Activated CD8-positive, alpha-beta memory T cell treated with anti-CD3 and anti-CD28 coated beads, Interleukin-2, amount 10 ng/mL, durations not matched to agents 7 days and 5 days (primary cell): ENCODE measurements at regions not wholly inside any gene's neighbourhood (a gene's known extent, or its start where the extent isn't known, plus 50 kb on each side); places are given as distances from the start of the nearest gene placed in this dataset.

Experiments used
- ATAC-seq: fragments of 150-1000 bp; cut with Tn5 transposase; one replicate; pipeline ENCODE4 v1.10.0; 2021; ENCODE audit warnings: moderate library complexity
- CTCF ChIA-PET: fragments of 350-600 bp; sonication (Branson Sonifier 250); formaldehyde crosslinking; loops from one replicate; lab custom pipeline; 2021; ENCODE audit warnings: antibody characterized with exemption; lab: Charles Lee
- DNase-seq: peaks from one replicate; pipeline ENCODE4 v3.0.0-alpha.2; 2020
- H3K27ac Mint-ChIP-seq: one replicate; pipeline ENCODE4 v1.8.0; 2021; ENCODE audit warnings: mild to moderate bottlenecking, mixed read lengths
- H3K27me3 Mint-ChIP-seq: one replicate; pipeline ENCODE4 v1.8.0; 2021; ENCODE audit warnings: mixed read lengths
- H3K36me3 Mint-ChIP-seq: one replicate; pipeline ENCODE4 v1.8.0; 2021; ENCODE audit warnings: mild to moderate bottlenecking, mixed read lengths
- H3K4me1 Mint-ChIP-seq: one replicate; pipeline ENCODE4 v1.8.0; 2021; ENCODE audit warnings: mixed read lengths
- H3K4me3 Mint-ChIP-seq: one replicate; pipeline ENCODE4 v1.8.0; 2021; ENCODE audit warnings: mild to moderate bottlenecking, moderate library complexity, mixed read lengths
- H3K9me3 Mint-ChIP-seq: one replicate; pipeline ENCODE4 v1.8.0; 2022; ENCODE audit warnings: low read depth, mixed read lengths

DNA sequence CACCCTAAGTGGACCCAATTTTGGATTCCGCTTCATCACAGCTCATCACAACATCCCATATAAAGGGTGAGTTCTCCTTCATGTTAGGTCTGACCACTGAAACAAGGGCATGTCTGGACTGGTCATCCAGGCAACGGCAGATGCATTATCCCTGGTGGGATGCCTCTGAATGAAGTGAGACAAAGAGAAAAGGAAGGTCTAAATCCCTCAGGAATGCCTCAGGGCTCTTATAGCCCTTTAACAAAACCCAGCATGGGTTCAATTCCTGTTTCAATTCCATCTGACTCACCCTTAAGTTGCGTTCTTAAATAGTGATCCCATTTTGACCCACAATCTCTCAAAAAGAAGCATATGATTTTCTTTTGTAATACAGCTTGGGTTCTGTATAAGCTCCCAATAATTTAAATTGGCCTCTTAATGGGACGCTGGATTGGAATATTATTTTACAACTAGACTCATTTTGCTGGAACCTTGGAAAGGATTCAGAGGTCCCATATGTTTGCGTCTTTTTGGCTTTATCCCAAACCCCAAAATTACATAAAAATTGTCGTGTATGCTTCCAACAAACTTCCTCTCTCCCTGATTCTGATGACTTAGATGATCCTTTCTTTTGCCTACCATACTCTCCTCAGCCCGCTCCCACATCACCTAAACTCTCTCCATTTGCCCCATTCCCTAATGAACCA is 287.4 kb upstream of the ZP4 start:
- Mint-ChIP-seq H3K36me3 (no peaks in the 10 kb centered on the region), H3K27me3 (no peaks in the 10 kb centered on the region), H3K4me3 (no peak overlapping the region), H3K9me3 (peaks cover 7% of the 10 kb centered on the region), H3K4me1 (no peaks in the 10 kb centered on the region), H3K27ac (no peak overlapping the region)
- no peak for ATAC-seq
- no peak for DNase-seq
- CTCF ChIA-PET = no interaction called here

DNA sequence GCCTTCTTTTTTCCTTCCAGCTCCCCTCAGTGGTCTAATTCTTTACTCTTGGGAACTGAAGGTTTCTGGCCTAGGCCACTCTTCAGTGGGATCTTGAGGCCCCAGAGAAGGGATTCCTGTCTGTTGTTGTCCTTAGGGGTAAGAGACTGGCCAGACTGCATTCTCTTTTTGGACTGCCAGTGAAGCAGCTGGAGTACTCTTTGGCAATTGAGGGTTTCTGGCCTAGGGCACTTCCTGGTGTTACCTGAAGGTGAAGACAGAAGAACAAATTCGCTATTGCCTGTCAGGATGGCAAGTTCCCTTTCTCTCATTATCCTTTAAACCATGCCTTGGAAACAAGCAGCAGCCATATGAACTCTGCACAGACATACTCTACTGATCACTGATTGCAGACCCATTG is 286.6 kb upstream of the ZP4 start:
- Mint-ChIP-seq H3K9me3 (peaks cover 7% of the 10 kb centered on the region), H3K27ac (no peak overlapping the region), H3K27me3 (no peaks in the 10 kb centered on the region), H3K4me1 (no peaks in the 10 kb centered on the region), H3K36me3 (no peaks in the 10 kb centered on the region), H3K4me3 (no peak overlapping the region)
- DNase-seq = no peak
- CTCF ChIA-PET = no interaction called here
- no peak for ATAC-seq

DNA sequence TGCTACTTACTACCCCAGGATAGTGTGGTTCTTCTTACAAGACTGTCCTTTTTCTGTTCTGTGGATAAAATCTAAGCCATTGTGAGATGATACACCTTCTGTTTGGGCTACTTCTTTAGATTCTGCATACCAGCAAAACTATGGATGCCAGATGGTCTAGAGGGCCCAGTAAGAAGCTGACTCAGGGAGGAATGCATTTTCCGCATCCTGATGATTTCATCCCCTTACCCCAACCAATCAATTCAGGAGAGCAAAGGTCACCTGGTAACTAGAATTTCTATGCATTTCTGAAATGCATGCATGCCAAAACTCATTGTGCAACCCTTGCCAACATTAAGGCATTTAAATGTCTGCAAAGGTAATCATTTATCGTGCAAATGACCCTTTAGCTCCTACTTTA is 285.7 kb upstream of the ZP4 start:
- no peak for ATAC-seq

DNA sequence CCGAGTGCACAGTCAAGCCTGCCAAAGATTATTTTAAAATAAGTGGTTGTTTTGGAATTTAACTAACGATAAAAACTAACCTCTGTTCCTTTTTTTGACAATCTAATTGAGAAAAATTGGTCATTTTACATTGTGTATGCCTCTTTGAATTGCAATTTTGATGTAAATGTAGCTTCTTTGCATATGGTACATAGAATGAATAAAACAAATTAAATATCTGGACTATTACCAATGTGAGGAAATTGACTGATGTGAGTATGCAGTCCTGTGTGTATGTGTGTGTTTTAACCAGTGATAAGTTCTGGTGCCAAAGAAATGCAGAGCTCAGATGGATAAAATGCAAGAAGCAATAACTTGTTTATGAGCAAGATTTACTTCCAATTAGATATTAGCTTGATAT is 281.3 kb upstream of the ZP4 start:
- CTCF ChIA-PET = no interaction called here
- no peak overlapping the region for H3K4me3 Mint-ChIP-seq
- DNase-seq (no peak), ATAC-seq (no peak)
- no peak overlapping the region for H3K27ac Mint-ChIP-seq
- H3K4me1 Mint-ChIP-seq = no peaks in the 10 kb centered on the region
- H3K27me3 Mint-ChIP-seq = no peaks in the 10 kb centered on the region
- H3K9me3 Mint-ChIP-seq = peaks cover 3% of the 10 kb centered on the region
- no peaks in the 10 kb centered on the region for H3K36me3 Mint-ChIP-seq

More for the DNA sequence above, 285.7 kb upstream of the ZP4 start:
- Mint-ChIP-seq H3K27me3 (no peaks in the 10 kb centered on the region), H3K9me3 (peaks cover 5% of the 10 kb centered on the region), H3K27ac (no peak overlapping the region), H3K4me1 (no peaks in the 10 kb centered on the region), H3K36me3 (no peaks in the 10 kb centered on the region), H3K4me3 (no peak overlapping the region)
- CTCF ChIA-PET = no interaction called here
- no peak for DNase-seq

DNA sequence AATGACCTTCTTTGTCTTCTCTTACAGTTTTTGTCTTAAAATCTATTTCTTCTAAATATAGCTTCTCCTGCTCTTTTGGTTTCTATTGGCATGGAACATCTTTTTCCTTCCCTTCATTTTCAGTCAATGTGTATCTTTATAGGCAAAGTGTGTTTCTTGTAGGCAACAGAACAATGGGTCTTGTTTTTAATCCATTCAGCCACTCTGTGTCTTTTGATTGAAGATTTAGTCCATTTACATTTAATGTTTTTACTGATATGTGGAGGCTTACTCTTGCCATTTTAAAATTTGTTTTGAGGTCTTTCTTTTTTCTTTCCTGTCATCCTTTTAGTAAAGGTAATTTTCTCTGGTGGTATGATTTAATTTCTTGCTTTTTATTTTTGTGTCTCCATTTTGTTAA is 271.2 kb upstream of the ZP4 start:
- CTCF ChIA-PET = no interaction called here
- Mint-ChIP-seq H3K27ac (no peak overlapping the region), H3K36me3 (no peaks in the 10 kb centered on the region), H3K4me3 (no peak overlapping the region), H3K4me1 (no peaks in the 10 kb centered on the region), H3K27me3 (no peaks in the 10 kb centered on the region), H3K9me3 (peaks cover 16% of the 10 kb centered on the region)
- DNase-seq = no peak
- ATAC-seq = no peak

DNA sequence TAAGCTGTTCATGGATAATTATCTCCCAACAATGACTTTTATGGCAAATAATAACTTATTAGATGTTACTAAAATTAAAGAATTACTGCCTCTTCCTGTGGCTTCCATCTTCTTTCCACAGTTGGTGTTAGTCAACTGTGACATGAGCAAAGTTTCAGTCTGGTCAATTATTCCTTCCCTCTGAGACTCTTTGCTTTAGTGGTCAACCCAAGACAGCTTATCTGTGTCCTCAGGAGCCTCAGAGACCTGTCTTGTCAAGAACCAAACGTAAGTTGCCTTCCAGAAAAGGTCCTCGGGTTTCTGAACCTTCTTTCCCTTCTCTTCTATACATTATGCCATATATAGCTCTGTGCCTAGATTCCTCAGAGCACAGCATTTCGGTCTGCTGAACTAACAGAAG is 263.2 kb upstream of the ZP4 start:
- no peaks in the 10 kb centered on the region for H3K4me1 Mint-ChIP-seq
- peaks cover 5% of the 10 kb centered on the region for H3K9me3 Mint-ChIP-seq
- no peak overlapping the region for H3K4me3 Mint-ChIP-seq
- H3K27ac Mint-ChIP-seq = no peak overlapping the region
- CTCF ChIA-PET = no interaction called here
- no peaks in the 10 kb centered on the region for H3K36me3 Mint-ChIP-seq
- DNase-seq = no peak
- H3K27me3 Mint-ChIP-seq = no peaks in the 10 kb centered on the region
- ATAC-seq = no peak

DNA sequence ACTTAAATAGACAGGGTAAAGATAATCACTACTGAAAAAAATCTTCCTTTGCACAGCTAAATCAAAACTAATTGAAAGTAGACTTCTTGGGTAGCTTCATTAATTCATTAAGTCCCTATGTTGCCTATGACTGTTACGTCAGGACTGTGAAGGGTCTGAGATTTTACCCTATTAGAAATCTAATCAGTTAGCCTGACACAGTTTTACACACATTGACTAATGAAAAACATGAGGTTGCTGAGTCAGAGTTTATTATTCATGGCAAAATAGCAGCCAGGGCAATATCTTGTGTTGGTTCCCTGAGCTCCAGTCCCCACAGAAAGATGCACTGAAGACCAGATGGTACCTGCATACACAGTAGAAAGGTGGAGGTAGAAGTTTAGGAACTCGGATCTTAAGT is 262.5 kb upstream of the ZP4 start:
- Mint-ChIP-seq H3K36me3 (no peaks in the 10 kb centered on the region), H3K9me3 (peaks cover 3% of the 10 kb centered on the region), H3K27ac (no peak overlapping the region), H3K27me3 (no peaks in the 10 kb centered on the region), H3K4me1 (no peaks in the 10 kb centered on the region), H3K4me3 (no peak overlapping the region)
- DNase-seq = no peak
- ATAC-seq = no peak
- CTCF ChIA-PET = no interaction called here

DNA sequence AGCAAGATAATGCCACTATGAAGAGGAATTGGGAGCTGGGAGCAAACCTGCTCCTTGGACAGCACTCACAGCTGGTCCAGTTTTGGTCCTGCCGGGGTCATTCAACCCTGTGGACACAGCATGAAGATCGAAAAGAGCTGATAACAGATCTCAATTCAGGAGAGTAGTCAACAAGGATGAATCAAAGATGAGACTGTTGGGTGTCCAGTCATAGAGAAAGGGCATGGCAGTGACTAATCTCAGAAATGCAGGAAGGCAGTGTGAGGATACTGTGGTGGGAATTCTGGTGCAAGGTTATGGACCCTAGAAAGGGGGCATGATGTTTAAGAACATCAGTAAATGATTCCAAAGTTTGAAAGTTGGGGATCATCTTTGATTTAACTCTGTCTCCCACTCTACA is 261.4 kb upstream of the ZP4 start:
- DNase-seq = no peak
- Mint-ChIP-seq H3K9me3 (peaks cover 3% of the 10 kb centered on the region), H3K36me3 (no peaks in the 10 kb centered on the region), H3K27me3 (no peaks in the 10 kb centered on the region), H3K27ac (no peak overlapping the region), H3K4me1 (no peaks in the 10 kb centered on the region), H3K4me3 (no peak overlapping the region)
- CTCF ChIA-PET = no interaction called here
- ATAC-seq = no peak

DNA sequence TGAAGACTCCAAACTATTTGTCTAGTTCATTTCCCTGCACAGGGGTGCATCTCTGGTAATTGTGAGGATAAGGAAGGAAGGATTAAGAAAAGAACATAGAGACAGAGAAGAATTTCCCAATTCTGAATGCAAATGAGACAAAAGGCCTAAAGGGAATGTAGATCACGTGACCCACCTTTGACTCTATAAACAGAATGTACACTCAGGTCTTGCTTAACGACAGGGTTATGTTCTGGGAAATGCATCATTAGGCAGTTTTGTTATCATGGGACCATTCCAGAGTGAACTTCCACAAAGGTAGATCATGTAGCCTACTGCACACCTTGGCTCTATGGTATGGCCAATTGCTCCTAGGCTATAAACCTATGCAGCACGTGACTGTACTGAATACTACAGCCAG is 252.3 kb upstream of the ZP4 start:
- Mint-ChIP-seq H3K4me3 (no peak overlapping the region), H3K27me3 (no peaks in the 10 kb centered on the region), H3K27ac (no peak overlapping the region), H3K4me1 (no peaks in the 10 kb centered on the region), H3K36me3 (no peaks in the 10 kb centered on the region), H3K9me3 (no peaks in the 10 kb centered on the region)
- CTCF ChIA-PET = no interaction called here
- DNase-seq (no peak), ATAC-seq (no peak)

DNA sequence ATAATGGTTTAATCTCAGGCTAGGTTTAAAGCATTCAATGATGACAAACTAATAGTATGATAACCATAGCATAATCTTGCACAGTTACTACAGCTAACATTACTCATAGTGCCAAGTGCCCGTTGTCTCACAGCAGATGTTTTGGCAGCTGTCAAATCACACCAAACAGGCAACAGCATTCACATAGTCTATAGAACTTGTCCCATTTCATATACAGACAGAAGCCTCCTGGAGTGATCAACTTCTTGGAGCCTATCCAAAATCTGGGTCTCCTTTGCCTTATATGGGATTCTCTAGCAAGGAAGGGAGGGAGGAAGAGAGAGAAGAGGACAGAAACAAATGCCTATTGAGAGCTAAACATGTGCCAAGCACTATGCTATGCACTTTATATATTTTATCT is 250.6 kb upstream of the ZP4 start:
- no peak overlapping the region for H3K4me3 Mint-ChIP-seq
- DNase-seq = no peak
- H3K27me3 Mint-ChIP-seq = no peaks in the 10 kb centered on the region
- no peak for ATAC-seq
- CTCF ChIA-PET = no interaction called here
- no peaks in the 10 kb centered on the region for H3K4me1 Mint-ChIP-seq
- no peak overlapping the region for H3K27ac Mint-ChIP-seq
- no peaks in the 10 kb centered on the region for H3K36me3 Mint-ChIP-seq
- H3K9me3 Mint-ChIP-seq = no peaks in the 10 kb centered on the region

DNA sequence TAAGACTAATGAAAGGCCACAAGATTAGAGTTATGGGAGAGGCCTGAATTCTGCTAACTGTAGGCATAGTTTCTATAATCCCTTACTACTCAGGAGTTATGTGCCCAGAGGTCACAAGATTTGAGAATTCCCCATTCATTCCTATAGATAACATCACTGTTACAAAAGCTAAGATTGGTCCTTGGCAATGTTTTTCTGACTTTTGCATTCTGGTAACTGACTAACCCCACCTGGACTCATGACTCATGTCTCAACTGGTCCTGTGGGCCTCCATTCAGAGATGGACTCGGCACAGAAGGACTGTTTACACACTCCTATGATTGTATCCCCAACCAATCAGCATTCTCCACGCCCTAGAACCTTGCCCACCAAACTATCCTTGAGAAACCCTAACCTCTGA is 249.0 kb upstream of the ZP4 start:
- no peaks in the 10 kb centered on the region for H3K27me3 Mint-ChIP-seq
- no peaks in the 10 kb centered on the region for H3K4me1 Mint-ChIP-seq
- H3K9me3 Mint-ChIP-seq = no peaks in the 10 kb centered on the region
- ATAC-seq (no peak), DNase-seq (no peak)
- H3K36me3 Mint-ChIP-seq = no peaks in the 10 kb centered on the region
- H3K4me3 Mint-ChIP-seq = no peak overlapping the region
- H3K27ac Mint-ChIP-seq = no peak overlapping the region
- CTCF ChIA-PET = no interaction called here

DNA sequence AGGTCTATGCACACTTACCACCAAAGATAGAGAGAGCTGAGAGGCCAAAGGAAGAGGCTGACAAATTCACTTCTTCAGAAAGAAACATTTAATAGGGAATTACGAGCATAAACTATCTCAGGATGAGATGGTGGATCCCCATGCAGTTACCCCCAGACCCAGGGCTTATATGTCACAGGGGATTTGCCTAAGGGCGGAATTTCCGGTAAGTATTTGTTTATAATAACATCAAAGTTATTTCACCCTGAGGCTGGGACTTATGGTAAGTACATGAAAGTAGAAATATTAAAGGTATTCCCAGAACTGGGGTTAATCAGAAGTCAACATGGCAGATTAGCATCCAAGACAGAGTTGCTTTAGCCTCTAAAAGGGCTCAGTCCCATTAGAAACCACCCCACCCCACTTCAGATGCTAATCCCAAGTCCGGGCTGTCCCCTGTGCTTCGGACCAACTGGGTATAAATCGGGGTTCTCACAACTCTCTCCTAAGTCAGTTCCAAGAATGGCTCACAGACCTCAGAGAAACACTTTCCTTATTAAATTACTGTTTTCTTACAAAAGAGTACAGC is 247.4 kb upstream of the ZP4 start:
- no peak overlapping the region for H3K27ac Mint-ChIP-seq
- CTCF ChIA-PET = no interaction called here
- H3K27me3 Mint-ChIP-seq = no peaks in the 10 kb centered on the region
- ATAC-seq = no peak
- H3K4me1 Mint-ChIP-seq = no peaks in the 10 kb centered on the region
- no peaks in the 10 kb centered on the region for H3K9me3 Mint-ChIP-seq
- DNase-seq = no peak
- no peaks in the 10 kb centered on the region for H3K36me3 Mint-ChIP-seq
- no peak overlapping the region for H3K4me3 Mint-ChIP-seq

DNA sequence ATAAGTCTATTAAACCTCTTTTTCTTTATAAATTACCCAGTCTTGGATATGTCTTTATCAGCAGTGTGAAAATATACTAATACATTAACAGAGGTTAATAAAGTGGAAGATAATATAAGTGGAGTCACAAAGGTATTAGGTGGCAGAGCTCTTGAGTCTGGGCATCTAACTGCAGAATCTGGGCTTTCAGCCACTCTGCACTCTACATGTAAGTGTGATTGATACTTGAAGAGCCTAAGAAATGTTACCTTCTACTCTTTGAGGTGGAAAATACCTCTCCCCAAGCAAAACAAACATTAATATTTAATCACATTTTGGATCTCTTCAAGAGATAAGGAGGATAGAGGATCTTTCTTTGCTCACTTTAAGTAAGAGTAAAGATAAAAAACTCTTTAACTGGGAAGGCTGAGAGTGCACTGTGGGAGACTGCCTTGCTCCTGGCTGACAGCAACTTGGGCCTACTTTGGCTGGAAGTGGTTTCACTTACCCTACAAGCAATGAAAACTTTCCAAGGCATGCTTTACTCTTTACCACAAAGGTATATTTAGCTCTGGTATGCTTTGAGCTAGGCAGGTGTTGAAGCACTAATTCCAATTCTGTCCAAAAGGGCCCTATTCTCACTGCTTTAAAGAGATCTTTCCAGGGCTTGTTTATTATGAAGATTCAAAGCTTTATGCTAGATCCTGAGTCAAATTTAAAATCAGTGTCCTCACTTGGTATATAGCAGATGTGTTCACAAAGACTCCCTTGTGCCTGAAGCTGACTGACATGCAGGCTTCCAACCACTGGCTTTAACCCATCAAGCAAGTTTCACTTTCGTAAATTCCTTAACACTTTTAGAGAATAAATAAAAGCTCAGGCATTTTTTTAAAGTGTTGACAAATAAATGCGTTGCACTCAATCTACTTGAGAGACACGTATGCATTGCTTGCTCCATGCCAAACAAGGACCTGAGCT is 245.3 kb upstream of the ZP4 start:
- H3K27ac Mint-ChIP-seq = no peak overlapping the region

DNA sequence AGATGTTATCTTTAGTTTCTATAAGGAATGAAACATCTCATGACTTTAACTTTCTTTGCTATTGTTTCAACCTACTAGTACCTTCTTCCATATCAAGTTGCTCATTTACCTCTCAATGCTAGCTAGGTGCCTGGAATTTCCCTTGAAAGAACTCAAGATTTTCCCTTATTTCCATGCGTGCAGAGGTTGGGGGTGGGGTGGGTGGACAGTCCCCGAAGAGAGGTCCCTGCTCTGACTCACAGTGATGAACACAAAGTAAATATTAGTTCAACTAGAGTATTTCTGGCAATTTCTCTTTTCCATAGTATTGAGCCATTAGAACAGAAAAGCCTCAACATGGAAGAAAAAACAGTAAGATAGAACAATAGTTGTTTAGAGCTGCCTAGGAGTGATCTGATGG is 239.0 kb upstream of the ZP4 start:
- Mint-ChIP-seq H3K27me3 (no peaks in the 10 kb centered on the region), H3K4me3 (no peak overlapping the region), H3K27ac (no peak overlapping the region), H3K36me3 (no peaks in the 10 kb centered on the region), H3K9me3 (peaks cover 6% of the 10 kb centered on the region), H3K4me1 (no peaks in the 10 kb centered on the region)
- CTCF ChIA-PET = no interaction called here
- no peak for ATAC-seq
- no peak for DNase-seq

More for the DNA sequence above, 245.3 kb upstream of the ZP4 start:
- DNase-seq (no peak), ATAC-seq (no peak)
- peaks cover 3% of the 10 kb centered on the region for H3K9me3 Mint-ChIP-seq
- H3K4me1 Mint-ChIP-seq = no peaks in the 10 kb centered on the region
- no peaks in the 10 kb centered on the region for H3K36me3 Mint-ChIP-seq
- H3K27me3 Mint-ChIP-seq = no peaks in the 10 kb centered on the region
- CTCF ChIA-PET = no interaction called here
- no peak overlapping the region for H3K4me3 Mint-ChIP-seq
